ENCODE measurements at regions not wholly inside any gene's neighbourhood (a gene's known extent, or its start where the extent isn't known, plus 50 kb on each side); places are given as distances from the start of the nearest gene placed in this dataset.

DNA sequence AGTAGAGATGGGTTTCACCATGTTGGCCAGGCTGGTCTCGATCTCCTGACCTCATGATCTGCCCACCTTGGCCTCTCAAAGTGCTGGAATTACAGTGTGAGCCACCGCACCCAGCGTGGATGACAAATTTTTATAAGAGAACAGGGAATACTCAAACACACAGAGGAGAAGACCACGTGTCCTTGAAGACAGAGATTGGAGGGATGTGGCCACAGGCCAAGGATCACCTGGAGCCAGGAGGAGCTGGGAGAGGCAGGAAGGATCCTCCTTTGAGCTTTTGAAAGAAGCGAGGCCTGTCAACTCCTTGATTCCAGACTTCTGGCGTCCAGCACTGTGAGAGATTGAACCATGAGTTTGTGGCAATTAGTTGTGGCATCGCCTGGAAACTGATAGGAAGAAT lies 1049.5 kb downstream of the TBC1D22A start:
- no peak for DNase-seq

DNA sequence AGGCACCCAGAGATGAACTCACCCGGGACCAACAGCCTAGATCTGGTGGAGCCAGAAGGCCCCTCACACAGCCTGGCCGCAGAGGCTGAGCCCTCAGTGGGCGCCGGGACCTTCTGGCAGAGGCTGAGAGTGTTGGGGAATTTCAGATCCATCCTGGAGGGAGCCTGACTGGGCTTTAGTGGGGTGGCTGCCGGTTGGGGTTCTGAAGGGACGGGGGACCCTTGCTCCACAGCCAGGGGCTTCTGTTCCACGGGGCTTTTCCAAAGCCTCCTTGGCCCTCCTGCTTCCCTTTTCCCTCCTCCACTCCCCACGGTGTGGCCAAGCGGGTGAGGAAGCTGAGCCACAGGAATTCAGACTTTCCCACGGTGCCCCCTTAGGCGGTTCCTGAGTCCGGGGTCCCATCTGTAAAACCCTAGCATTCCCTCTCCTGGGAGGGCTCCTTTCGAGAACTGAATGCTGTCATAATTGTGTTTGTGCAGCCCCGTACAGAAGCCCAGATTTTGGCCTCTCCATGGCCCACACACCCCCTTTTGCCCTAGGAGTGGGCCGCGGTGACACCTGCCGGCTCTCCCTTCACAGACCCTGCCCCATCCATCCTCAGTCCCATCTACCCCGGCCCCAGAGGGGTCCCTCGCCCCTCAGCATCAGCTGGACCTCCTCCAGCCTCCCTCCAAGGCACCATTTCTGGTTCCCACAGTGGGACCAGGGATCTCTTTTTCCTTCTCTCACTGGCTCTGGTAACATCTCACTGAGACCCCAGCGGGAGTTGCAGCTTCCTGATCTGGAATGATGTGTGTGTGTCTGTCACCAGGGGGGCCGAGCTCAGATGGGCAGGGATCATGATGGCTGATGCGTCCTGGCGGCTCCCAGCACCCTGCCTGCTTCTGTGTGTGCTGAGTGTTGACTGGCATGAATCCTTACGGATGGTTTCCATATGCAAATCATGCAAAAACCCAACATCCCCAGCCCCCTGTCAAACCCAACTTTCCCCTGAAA lies 1048.4 kb downstream of the TBC1D22A start:
- no peak for DNase-seq

DNA sequence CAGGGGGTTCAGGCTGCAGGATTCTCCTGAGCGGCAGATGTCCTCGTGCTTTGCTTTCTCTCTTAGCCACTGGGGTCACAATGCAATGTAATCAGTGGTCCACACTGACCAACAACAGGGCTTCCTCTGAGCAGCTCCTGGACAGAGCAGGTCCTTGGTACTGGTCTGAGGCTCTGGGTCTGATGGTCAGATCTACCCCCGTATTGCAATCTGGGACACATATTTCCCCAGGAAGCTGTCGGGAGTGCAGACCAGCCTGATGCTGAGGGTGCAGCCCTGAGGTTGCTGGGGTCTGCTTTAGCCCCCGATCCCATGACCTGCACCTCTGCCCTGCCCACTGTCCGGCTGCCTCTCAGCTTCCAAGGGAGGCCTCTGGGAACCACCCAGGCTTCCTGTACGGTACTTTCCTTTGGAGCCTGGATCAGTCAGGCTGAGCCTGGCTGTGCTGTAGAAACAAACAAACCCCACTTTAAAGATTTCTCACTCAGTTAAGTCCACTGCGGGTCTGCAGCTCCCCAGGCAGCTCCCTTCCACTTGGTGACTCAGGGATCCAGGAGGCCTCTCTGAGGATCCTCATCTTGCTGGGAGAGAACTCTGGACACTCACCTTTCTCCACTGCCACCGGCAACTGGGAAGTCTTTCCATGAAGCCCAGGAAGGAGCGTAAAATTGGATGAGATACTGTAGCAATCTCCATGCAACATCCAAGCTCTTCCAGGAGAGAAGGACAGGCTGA lies 1046.6 kb downstream of the TBC1D22A start:
- no peak for DNase-seq

DNA sequence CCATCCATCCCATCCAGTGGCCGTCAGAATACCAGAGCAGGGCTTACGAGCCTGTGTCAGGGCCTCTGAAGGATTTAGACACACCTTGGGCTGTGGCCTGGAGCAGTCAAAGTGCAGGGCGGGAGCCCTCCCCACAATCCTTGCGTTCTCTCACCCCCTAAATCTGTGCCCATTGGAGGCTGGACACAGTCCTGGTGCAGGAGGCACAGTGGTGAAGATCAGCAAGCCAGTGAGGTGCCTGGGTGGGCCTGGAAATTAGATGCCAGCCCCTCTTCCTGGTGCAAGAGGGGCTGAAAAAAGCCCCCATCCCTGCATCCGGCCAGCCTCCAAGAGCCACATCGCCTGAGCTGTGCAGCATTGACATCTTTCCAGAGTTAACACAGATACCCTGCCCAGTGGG lies 1045.8 kb downstream of the TBC1D22A start:
- DNase-seq: no peak

DNA sequence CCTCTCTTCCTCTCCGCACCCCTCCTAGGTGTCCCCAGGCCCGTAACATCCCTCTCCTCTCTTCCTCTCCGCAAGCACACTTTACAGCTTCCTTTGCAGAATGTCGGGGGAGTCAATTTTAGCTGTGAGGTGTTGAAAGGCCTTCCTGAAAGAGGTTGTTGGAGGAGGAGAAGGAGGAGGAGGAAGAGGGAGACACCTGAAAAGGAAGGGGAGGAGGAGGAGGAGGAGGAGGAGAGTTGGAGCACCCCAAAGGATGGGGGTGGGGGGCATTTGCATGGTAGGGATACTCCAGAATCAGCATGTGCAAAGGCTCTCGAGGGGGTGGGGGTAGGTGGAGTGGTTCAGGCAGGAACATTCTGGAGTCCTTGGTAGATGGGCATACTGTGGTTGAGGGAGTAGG lies 1045.1 kb downstream of the TBC1D22A start:
- no peak for DNase-seq

DNA sequence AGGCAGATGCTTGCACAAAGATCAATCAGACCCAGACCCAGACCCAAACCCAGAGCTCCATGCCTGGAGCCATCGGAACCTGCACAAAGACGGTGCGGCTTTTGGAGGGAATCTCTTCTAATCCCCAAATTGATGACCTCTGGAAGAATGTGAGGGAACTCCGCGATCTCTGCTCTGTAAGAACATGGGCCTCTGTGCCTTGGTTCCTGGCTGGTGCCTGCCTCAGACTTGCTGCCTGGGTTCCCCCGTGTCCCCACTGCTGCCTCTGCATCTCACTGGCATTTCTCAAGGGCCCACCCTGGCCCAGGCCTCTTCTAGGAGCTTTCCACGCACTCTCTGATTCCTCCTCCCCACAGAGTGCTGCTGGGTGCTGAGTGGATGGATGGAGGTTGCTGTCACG lies 1044.4 kb downstream of the TBC1D22A start:
- DNase-seq: no peak

DNA sequence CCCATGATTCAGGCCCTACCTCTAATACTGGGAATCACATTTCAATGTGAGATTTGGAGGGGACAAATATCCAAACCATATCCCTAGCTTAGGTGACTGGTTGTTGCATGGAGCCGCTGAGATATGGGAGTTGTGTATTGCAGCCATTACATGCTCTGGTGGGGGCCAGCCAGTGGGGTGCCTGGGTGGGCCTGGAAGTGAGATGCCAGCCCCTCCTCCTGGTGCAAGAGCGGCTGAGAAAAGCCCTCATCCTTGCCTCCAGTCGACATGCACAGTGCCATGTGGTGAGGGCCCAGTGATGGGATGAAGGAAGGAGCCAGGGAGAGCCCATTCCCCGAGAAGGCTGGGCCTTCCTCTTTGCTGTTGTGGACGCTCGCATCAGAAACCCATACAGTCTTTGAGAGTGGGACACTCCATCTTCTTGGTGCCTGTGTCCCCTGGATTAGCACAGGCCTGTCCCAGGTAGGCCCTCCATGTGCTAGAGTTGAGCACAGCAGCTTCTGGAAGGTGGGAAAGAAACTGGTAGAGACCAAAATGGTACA lies 1043.0 kb downstream of the TBC1D22A start:
- DNase-seq: no peak

DNA sequence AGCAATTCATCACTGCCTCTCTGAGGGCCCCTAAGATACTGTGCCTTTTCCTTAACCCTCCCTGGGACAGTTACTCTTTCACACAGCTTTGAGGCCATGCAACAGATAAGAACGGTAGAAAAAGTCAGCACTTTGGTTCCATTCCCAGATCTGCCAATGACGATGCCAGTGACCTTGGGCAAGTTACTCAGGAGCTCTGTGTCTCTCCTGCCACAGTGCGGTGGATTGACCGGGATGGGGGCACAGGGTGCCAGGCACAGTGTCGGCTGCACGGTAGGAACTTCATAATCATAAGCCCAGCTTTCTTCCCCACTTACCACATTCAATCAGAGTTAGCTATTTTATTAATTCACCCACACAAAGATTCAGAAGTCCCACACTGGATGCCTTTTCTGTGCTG lies 1041.8 kb downstream of the TBC1D22A start:
- DNase-seq: no peak

DNA sequence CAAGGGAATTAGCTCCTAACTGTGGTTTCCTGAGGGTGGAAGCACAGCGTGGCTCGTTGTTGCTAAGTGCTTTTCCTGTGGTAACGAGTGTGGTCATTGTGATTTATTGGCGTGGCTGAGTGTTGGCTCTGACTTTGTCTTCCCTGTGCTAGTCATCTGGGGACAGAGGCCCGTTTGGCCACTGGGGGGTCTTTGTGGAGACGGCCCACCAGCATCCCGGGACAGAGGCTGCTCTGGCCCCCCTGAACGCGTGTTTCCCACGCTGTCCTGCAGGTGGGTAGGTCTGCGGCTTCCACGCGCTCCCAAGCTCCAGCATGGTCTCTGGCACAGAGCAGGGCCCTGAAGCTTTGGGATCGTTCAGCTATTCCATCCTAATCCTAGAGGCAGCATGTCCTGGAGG lies 1040.0 kb downstream of the TBC1D22A start:
- DNase-seq: no peak

DNA sequence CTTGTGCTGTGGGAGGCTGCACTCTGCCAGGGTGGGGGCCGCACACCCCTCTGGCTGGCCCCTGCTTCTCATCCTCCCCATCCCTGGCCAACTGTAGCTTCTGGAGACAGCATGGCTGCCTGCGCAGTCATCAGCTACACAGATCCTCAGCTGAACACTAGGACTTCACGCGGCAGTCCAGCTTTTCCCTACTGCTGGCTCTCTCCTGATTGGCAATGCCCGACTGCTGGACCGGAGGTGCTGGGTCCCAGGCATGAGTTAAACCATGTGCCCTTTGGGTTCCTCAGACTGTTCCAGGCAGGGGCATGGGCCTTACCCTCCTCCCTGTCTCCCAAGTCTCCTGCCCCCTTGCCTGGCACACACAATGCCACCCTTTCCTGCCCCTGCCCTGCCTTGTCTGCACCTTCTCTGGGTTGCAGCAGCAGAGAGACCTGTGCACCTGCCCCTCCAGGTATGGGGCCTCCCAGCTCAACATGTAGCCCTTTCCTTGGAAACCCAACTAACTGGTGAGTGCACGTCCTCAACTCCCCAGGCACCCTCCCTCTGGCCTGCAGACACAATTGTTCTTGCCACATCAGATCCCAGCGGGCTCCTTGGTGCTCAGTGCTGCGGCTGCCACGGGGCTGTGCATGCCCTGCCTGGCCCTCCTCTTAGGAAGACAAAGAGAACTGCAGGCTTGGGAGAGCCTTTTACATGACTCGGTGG lies 1039.2 kb downstream of the TBC1D22A start:
- no peak for DNase-seq

DNA sequence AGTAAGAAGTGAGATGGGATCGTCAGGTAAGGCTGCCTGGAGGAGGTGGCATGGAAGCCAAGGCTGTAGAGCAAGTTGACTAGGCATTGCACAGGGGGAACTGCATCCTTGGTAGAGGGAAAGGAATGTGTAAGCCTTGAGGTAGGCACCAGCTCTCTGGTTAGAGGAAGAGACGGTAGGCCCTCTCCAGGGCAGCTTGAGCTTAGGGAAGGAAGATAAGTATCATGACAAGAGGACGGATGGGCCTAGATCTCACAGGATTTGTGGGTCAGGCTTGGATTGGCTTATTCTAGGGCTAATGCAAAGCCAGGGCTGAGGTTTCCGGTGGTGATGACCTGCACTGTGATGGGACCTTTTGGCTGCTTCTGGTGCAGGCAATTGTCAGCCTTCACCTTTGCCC lies 1035.8 kb downstream of the TBC1D22A start:
- DNase-seq: no peak

DNA sequence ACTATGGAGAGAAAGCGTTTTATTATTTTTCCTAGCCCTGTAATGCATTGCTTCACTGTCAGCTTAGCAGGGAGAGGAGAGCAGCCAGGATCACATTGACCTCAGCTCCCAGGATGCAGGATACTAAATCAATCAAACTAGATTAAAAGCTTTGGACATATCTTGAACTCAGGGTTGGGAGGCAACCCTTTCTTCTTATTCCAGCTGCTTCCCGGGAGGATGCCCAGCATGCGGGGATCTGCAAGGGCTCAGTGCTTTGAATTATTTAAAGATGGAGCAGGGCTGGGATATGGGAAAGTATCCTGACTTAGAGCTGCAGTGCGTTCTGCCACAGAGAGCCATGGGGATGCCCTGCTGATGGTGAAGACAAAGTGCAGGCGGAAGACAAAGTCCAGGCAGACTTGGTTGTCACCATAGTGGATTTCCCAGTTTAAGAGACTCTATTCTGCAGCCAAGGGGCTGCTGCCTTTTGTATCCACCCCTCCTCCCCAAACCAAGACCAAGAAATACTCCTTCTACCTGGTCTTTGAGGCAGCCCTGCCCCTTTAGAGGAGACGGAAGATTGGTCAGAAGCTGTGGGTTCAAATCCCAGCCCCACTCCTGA lies 1035.0 kb downstream of the TBC1D22A start:
- DNase-seq: no peak

DNA sequence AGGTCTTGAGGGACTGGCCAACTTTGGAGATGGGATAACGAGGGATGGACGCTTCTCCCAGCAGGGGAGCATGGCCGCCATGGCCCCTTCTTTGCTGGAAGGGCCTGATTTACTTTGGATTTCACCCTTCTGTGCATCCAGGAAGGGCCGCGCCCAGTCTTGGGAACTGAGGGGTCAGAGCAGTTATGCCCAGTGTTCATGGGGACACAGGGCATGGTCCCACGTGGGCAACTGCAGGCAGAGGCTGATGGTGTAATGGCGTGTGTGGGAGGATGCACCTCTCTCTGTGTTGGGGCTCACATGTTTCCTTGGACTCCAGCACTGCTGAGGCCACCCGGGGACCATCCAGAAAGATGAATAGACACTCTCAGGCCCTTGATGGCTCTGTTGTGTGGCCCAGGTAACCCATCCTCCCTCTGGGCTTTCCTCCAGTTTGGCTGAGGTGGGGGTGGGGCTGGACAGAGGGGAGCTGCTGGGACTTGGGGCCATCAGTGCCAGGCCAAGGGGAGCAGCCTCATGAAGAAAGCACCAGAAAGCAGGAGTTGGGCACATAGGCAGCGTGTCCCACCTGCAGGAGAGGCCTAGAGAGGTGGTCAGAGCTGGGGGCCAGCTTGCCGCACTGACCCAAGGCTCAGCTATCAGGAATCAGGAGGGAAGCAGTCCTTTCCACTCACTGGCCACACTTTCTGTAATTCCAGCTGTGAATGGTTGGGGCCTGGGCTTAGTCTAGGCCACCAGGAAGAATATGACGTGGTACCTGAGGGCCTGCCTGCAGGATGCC lies 1033.9 kb downstream of the TBC1D22A start:
- no peak for DNase-seq

DNA sequence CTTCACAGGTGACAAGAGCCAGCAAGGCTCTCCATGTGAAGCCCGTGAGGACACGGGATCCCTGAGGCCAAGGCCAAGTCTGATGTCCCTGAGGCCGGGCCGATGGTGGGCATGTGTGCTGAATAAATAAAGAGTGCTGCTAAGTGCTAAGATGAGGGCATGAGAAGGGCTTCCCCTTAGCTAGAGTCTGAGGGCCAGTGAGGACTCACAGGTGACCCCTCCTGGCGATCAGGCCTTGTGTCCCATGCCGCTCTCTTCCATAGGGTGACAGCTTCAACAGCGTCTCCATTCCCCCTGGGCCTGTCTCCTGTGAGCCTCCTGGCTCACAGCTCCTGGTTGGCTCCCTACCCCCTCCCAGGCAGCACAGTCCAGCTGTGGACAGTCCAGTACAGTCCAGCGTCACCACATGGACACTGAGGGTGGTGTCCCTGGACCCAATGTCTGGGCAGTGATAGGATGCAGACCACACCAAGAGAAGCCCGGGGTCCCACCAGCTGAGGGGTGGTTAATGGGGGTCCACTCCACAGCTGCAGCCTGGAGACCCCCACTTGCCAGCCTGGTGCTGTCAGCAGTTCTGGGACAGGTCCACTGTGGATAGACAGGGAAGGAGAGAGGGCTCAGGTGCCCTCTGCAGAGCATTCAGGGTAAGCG lies 1033.2 kb downstream of the TBC1D22A start:
- no peak for DNase-seq

DNA sequence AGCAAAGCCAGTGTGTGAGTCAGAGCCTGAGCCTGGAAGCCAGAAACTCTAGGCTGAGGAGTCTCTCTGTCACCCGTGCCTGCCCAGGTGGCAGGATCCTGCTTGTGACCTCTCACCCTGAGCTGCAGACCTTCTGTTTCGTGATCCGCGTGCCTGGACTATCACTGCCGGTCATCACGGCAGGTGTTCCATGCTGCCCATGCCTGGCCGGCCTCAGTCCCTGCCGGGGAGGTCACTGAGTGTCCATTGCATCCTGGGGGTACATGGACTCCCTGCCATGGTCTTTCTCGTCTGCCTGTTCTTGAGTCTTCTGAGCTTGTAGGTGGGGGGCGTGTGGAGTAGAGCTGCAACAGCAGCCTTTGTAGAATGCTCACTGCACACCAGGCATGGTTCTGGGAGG lies 1032.4 kb downstream of the TBC1D22A start:
- no peak for DNase-seq

DNA sequence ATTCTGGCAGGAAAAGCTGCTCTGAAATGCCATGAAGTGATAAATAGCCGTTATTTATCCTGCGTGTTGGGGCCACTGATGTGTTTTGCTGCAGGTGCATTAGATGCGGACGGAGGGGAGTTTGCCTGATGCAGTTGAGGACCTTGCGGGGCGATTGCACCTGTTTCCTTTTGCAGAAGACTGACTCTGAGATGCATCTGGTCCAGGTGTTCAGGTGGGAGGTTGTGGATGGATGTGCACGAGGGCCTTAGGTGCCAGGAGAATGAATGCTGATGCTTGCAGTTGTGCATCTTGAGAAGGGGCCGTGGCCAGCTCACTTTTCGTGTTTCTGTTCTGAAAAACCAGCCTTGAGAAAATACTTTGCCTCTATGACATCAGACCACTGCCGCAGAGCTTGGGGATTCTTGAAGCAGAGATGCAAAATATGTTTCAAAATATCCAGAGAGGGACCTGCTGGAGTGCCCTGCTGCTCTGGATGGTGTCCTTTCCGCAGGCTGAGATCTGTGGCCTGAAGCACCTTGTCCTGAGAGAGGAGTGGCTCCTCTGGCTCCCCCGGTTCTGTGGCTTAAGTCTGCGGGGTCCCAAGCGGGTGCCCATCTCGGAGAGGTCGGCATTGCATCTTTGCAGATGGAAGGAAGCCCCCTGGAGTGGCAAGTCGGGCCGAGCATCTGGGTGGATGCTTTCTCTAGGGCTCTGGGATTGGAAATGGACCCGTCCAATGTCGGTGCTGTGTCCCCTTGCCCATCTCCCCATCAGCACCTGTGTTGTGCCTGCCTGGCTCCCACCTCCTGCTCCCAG lies 1031.1 kb downstream of the TBC1D22A start:
- DNase-seq: no peak

DNA sequence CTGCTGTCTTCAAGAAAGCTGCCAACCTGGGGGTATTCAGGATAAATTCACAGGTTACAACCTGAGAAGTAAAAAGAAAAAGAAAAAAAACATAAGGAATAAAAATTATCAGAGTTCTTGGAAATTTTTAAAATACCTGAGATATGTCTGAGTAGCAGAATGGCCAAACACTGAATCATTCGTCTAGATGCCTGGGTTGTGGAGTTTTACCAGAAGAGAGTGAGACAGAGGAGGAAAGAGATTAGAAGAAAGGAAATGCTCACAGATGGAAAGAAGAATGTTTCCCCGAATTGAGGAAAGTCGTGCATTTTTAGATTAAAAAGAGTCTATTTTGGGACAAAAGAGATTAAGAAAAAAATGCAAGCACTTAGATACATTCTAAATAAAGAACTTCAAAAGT lies 1026.7 kb downstream of the TBC1D22A start:
- no peak for DNase-seq

DNA sequence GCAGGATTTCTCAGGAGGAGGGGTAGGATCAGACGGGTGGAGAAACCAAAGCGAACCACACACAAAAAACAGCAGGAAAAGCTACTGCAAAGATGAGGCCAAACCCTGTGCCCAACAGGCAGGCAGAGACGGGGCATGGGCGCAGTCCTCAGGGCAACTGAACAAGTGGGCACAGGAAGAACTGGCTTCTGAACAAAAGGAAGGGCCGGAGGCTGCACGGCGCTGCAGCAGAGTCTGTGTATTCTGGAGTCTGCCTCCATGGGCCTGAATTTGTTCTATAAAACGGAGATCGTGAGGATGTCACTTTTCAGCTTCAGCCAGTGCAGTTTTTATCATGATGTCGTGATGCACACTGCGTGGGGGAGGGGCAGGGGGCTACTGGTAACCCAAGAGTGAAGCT lies 1026.0 kb downstream of the TBC1D22A start:
- DNase-seq: no peak

DNA sequence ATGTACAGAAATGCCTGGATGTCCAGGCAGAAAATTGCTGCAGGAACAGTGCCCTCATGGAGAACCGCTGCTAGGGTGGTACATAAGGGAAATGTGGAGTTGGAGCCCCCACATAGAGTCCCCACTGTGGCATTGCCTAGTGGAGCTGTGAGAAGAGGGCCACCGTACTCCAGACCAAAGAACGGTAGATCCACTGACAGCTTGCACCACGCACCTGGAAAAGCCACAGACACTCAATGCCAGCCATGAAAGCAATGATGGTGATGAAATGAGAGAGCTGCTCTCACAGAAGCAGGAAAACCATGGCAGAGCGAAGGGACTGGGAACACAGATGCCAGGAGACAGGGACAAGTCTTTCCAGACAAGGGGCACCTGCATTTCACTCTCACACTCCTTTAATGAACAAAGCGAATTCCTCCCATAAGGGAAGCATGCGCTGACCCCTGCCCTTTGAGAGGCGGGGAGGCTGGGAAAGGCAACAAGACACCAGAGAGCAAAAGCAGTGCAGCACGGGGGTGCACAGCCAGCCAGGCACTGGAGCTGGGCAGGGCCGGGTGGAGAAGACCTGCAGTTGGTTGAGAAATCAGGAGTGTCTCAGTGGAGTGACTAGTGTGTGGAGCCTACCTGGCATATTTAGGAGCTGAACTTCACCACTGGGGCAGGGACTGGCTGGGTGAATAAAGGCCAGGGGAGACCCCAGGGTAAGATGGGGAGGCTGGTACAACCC lies 1025.2 kb downstream of the TBC1D22A start:
- no peak for DNase-seq
